ENCODE measurements at regions not wholly inside any gene's neighbourhood (a gene's known extent, or its start where the extent isn't known, plus 50 kb on each side); places are given as distances from the start of the nearest gene placed in this dataset.

DNA sequence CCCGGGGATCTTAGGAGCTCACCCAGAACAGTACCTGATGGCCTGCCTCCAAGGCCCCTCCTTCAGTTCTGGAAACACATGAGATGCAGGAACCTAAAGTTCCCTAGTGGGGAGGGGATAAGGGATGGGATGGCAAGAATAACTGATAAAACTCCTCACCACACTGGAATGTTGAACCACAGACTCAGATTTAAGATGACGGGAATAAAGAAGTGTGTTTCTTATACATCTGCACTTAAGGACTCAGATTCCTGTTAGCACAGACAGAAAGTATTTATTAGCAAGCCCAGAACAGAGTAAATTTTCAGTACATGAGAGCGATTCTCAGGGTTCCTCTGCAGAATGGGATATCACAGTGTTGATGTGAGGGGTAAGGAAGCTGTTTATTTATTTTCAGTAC lies 245.2 kb downstream of the TLE3 start:
- DNase-seq = no peak

DNA sequence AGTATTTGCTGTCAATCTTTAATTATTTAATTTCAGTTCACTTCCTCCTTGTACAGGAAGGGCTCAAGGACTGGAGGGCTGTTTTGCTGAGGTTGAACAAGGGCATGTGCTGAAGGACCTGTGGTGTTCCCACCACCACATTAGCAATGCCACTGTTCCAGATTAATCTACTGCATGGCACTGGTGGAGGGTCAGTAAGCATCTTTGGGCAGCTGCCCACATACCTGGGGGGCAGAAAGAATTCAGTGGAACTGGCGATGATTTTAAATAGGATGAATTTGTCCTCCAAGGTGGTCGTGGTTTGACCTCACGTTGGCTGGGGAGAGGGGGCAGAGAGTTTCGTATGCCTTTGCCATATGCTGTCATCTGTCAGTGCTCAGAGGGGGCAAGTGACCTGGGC lies 244.8 kb downstream of the TLE3 start:
- DNase-seq = no peak

GRCh38 chr15:69853544-69853951 lies 244.2 kb downstream of the TLE3 start:
- DNase-seq = no peak

- DNase-seq = no peak
Observed at GRCh38 chr15:69854001-69854400, 243.7 kb downstream of the TLE3 start.

DNA sequence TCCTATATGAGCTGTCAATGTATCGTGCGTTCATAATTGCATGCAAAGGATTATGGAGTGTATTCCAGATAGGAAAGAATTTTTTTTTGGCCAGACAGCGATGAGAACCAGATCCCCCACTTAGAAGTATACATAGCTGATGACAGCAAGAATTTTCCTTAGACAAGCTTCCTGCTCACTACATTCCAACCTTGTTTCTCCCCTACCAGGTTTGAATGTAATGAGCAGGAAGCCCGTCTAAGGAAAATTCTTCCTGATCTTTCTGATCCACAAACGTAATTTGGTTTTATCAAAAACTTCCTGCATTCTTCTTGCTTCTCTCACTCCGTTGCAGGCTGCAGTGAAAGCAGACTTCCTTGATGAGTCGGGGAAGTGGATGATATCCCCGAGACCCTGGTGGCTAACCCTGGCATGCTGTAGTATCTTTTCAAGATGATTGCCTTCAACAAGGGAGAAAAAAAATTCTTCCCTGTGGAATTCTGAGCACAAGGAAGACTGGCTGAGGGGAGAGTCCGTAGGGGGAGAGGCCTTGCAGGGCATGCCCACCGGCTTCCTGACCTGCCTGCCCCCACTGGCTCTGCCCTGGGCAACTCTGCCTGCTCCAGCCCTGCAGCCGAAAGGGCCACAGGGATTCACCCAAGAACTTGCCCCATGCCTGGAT lies 243.1 kb downstream of the TLE3 start:
- no peak for DNase-seq

GRCh38 chr15:69855258-69856000 lies 242.3 kb downstream of the TLE3 start:
- no peak for DNase-seq

- no peak for DNase-seq
Observed at GRCh38 chr15:69857250-69857649, 240.5 kb downstream of the TLE3 start.

DNA sequence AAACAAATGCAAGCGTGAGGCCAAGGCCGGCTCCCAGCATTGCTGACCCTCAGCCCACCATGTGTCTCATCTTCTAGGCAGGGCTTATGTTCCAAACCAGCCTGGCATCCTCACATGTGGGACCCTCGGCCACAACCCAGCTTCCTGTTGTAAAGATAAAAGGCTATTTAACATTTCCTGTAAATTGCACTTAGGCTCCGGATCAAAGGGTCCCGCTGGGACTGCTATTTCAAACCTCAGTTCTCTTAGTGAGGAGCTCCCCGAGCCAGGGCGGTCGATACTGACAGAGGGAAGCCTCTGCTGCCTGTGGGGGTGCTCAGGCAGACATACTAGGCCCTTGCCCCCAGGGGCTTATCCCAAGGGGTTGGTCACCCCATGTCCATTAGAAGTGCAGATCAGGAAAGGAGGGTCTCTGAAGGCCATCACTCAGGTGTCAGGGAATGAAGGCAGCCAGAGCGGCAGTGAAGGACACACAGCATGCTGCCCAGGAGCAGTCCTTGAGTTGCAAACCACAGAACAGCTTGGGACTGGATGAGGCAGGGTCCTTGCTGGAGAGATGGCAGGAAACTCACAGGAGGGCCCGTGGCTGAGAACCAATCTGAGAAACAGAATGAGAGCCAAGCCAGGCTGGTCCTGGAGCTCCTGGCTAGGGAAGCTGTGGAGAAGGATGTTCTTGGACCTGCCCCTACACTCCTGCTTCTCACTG lies 239.9 kb downstream of the TLE3 start:
- DNase-seq = no peak

- no peak for DNase-seq
Observed at GRCh38 chr15:69858456-69858855, 239.3 kb downstream of the TLE3 start.

- DNase-seq = no peak
Observed at GRCh38 chr15:69859866-69860265, 237.9 kb downstream of the TLE3 start.

- DNase-seq = no peak
Observed at GRCh38 chr15:69860321-69860720, 237.4 kb downstream of the TLE3 start.

DNA sequence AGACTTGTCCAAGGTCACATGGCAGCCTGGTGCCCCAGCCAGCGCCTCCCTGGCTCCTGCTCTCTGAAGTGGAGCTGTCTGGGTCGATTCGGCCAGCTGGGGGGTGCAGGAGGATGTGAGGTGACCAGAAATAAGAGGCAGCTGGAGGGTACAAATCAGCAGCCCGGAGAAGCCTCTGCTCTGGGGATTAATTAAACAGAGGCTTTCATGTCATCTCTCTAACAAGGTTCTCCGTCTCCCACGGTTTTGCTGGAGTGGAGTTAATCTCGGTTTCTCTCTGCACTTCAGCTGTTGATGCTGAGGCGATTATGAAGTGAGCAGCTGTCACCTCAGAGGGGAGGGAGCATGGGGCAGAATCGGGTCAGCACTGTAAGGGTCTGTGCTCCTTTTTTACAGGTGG lies 236.8 kb downstream of the TLE3 start:
- DNase-seq = no peak

- DNase-seq = no peak
Observed at GRCh38 chr15:69861331-69862171, 236.2 kb downstream of the TLE3 start.

DNA sequence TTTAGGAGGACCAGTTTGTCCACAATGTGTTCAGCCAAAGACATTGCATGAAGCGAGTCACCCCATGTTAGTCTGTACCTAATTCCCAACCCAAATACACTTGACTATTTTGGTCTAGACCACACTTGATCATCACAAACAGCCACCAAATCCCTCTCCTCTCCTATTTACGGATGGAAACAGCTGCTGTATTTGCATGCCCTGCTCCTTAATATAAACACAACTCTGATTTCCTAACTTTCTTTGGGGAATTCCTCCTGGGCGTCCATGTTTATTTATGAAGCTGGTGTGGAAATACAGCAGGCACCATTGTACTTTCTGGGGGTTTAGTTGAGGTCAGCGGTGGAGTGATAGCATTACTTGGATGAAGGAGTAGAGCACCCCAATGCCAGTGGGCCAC lies 235.2 kb downstream of the TLE3 start:
- no peak for DNase-seq

DNA sequence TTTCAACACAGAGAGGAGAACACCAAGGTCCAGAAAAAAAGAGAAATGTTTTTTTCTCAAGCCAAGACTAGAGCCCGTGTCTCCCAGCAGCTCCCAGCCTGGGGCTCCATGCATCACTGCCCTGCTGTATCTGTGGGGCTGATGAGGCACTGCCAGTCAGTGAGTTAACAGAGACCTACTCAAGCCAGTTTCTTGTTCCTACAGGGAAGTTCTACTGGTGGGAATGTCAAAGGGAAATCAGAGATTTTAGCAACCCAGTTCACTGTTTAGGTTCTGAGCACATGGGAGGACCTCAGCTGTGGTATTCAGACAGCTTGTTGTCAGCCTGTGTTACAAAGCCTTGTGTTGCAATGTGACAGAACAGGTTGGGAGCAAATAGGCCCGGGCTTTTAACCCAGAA lies 234.3 kb downstream of the TLE3 start:
- DNase-seq = no peak

- DNase-seq = no peak
Observed at GRCh38 chr15:69865369-69865768, 232.3 kb downstream of the TLE3 start.

- no peak for DNase-seq
Observed at GRCh38 chr15:69868756-69869155, 229.0 kb downstream of the TLE3 start.

- no peak for DNase-seq
Observed at GRCh38 chr15:69869291-69869690, 228.4 kb downstream of the TLE3 start.

DNA sequence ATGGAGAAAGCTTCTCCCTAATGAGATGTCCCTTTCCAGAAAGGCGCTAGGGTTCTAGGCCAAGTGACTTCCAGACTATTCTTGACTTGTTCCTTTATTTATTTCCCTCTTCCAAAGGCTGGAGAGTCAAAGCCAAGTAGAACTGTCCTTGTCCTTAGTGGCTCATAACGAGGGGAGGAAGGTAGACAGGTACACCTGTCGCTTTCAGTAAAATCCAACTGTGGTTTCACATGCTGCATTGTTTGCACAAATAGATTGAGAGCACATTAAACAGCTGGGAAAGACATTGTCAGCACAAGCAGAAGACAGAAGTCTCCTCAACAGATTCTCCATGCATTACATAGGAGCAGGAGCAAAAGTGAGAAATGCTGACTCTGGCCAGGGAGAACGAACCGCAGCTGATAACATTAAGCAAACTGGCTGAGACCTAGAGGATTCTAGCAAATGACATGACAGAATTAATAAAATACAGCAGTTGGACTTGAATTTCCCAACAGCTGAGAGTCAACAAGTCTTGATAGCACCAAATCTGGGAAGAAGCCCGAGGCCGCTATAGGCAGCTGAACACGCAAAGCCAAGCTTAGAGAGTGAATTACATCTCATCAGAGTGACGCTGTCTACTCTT lies 227.7 kb downstream of the TLE3 start:
- no peak for DNase-seq

- no peak for DNase-seq
Observed at GRCh38 chr15:69871511-69872134, 226.1 kb downstream of the TLE3 start.

DNA sequence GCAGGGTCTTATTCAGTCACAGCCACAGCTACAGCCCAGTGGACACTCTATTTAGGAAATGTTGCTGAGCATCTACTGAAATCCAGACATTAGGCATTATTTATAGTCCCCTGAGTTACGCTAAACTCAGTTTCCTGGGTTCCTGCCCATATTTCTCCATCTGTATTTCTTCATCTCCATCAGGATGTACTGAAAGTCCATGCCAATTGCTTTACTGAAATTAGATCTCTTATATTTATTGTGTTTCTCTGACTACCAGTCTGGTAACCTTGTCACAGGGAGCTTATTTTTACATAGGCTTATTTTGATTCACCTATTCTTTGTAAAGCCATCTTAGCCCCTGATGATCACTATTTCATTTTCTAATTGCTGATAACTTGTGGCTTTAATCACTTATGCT lies 223.9 kb downstream of the TLE3 start:
- no peak for DNase-seq

- no peak for DNase-seq
Observed at GRCh38 chr15:69874321-69874720, 223.4 kb downstream of the TLE3 start.

Measured in stimulated activated CD4-positive, alpha-beta T cell treated with anti-CD3 and anti-CD28 coated beads, Interleukin-4, amount 100 ng/mL, for 1 hour (primary cell).